IPS DF 6.9 (cell line): ENCODE measurements at regions not wholly inside any gene's neighbourhood (a gene's known extent, or its start where the extent isn't known, plus 50 kb on each side); places are given as distances from the start of the nearest gene placed in this dataset.

Experiments
- DNase-seq: peaks from one replicate; pipeline ENCODE4 v3.0.0-alpha.2; 2013; ENCODE audit warnings: low read depth, low spot score
- H3K27ac ChIP-seq: one replicate; pipeline ENCODE4 v1.5.1; 2013; ENCODE audit warnings: low read length, control low read depth
- H3K27me3 ChIP-seq: 2 replicates; pipeline ENCODE4 v1.6.1; 2013; ENCODE audit warnings: mild to moderate bottlenecking, low read length; ENCODE audit not compliant: control insufficient read depth, insufficient read depth
- H3K36me3 ChIP-seq: 2 replicates; pipeline ENCODE4 v1.6.1; 2013; ENCODE audit warnings: low read length; ENCODE audit not compliant: control insufficient read depth, insufficient read depth
- H3K4me1 ChIP-seq: 2 replicates; pipeline ENCODE4 v1.6.1; 2013; ENCODE audit warnings: low read length; ENCODE audit not compliant: control insufficient read depth, insufficient read depth
- H3K4me3 ChIP-seq: 2 replicates; pipeline ENCODE4 v1.5.1; 2013; ENCODE audit warnings: mild to moderate bottlenecking, low read length
- H3K9me3 ChIP-seq: 2 replicates; pipeline ENCODE4 v1.6.1; 2013; ENCODE audit warnings: low read length, inconsistent platforms; ENCODE audit not compliant: control insufficient read depth, insufficient read depth
- WGBS: extraction: QIAGEN DNeasy Blood & Tissue Kit; methylation state at CpG from one replicate; pipeline ENCODE4 v1.1.7; 2013; ENCODE audit warnings: mixed read lengths, missing lambda C conversion rate; ENCODE audit not compliant: insufficient read length, insufficient coverage; 5-methylcytosine and 5-hydroxymethylcytosine counted together

DNA sequence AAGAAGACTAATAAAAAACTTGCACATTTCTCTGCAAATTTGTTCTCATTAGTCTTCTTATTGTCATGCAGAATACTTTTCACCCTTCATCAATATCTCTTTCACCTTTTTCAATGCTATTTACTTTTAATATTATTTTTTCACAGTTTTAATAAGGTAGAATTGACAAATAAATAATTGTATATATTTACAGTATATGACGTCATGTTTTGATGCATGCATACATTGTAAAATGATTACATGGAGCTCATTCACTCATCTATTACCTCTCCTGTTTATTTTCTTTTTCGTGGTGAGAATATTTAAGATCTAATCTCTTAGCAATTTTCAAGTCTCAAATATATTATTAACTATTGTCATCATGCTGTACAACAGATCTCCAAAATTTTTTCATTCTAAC is 658.2 kb upstream of the MKI67 start:
- Histone ChIP-seq H3K27me3 (no peaks in the 10 kb centered on the region), H3K36me3 (no peaks in the 10 kb centered on the region), H3K4me1 (no peaks in the 10 kb centered on the region; the same call in 1 of the 2 replicates), H3K27ac (no peak overlapping the region), H3K9me3 (no peaks in the 10 kb centered on the region), H3K4me3 (no peak overlapping the region)
- no CpG with 5 or more reads among the region's 2 CpGs for WGBS
- no peak for DNase-seq

- no CpG with 5 or more reads among the region's 9 CpGs for WGBS
- H3K4me3 ChIP-seq: no peak overlapping the region
- H3K4me1 ChIP-seq: no peaks in the 10 kb centered on the region
- no peaks in the 10 kb centered on the region for H3K9me3 ChIP-seq
- H3K36me3 ChIP-seq: no peaks in the 10 kb centered on the region
- no peaks in the 10 kb centered on the region for H3K27me3 ChIP-seq
- H3K27ac ChIP-seq: no peak overlapping the region
- DNase-seq: no peak
Measured at GRCh38 chr10:128792426-128793140, 666.4 kb upstream of the MKI67 start.

DNA sequence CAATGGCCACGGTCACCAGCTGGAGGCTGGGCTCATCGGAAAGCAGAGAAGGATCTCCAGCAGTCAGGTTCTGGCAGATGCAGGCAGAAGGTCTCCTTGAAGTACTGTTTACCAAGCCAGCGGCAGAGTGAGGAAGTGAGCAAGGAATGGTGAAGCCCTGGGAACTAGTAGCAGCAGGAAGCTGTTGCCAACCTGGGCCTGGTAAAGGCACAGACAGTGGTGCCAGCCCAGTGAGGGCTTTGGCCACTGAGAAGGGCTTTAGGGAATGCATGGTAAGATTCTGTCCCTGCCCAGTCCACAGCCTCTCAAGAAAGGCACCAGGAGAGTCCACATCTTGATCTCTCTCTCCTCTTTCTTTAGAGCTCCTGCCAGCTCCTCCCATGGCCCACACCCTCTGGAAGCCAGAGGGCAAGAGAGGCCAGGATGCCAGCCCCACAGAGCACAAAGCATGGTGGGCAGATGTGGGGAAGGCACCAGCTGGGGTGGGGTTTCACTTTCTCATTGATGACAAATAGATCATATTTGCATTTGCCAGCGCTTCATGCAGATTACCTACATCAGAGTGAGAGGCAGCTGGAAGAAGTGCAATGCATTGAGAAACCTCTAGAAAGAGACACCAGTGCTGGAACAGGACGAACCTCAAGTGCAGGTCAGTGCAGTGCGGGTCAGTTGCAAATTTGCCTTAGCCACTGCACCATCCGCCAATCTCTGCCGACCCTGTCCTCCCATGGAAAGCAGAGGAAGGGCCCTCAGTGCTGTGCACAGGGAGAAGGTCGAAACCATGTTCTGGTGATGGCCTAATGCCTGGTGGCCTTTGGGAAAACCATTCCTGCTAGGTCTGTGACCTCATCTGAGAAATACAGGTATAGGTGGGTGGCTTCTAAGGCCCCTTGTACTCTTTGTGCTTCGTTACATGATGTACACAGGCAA is 667.8 kb upstream of the MKI67 start:
- H3K27me3 ChIP-seq: no peaks in the 10 kb centered on the region
- H3K4me1 ChIP-seq: no peaks in the 10 kb centered on the region
- H3K4me3 ChIP-seq: no peak overlapping the region
- H3K27ac ChIP-seq: no peak overlapping the region
- no peaks in the 10 kb centered on the region for H3K9me3 ChIP-seq
- H3K36me3 ChIP-seq: no peaks in the 10 kb centered on the region
- no CpG with 5 or more reads among the region's 10 CpGs for WGBS
- no peak for DNase-seq

DNA sequence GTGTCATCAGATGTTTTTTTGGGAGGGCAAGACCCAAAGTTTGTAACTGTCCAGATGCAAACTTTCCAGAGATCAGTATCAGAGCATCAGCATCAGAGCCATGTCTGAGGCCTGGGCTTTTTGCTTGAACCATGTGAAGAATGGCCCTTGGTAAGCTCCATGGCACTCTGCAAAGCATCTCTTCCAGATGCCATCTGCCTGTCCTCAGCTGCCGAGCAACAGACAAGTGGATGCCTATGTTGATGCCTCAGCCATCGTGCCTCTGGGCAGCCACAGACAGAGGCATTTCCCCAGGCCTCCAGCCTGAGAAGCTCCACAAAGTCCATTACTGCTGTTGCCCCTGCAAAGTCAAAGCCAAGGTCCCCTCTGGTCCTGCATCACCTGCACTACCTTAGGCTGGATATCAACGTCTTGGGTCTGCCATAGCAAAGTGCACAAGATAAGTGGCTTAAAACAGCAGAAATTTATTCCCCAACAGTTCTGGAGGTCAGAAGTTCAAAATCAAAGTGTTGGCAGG is 670.2 kb upstream of the MKI67 start:
- H3K36me3 ChIP-seq: no peaks in the 10 kb centered on the region
- WGBS: no CpG with 5 or more reads among the region's 3 CpGs
- no peaks in the 10 kb centered on the region for H3K27me3 ChIP-seq
- no peak for DNase-seq
- no peak overlapping the region for H3K4me3 ChIP-seq
- H3K9me3 ChIP-seq: no peaks in the 10 kb centered on the region
- no peaks in the 10 kb centered on the region for H3K4me1 ChIP-seq
- H3K27ac ChIP-seq: no peak overlapping the region

DNA sequence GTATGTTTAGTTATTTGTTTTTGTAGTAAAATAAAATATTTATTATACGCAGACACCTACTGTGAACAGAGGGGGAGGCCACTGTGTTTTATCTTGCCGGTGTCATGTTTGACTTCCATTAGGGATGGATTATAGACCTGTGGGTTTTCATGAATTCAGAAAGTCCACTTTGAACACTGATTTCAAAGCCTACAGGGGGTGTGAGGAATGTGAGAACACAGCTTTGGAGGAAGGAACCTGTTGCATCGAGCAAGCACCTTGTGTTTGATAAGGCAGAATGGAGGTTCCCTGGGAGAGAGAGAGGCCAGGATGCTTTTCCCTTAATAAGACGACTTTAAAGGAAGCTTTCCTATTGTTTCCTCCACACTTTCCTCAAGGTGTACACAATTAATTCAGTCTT is 665.0 kb upstream of the MGMT start:
- no peak for DNase-seq
- H3K36me3 ChIP-seq: no peaks in the 10 kb centered on the region
- no CpG with 5 or more reads among the region's 4 CpGs for WGBS

DNA sequence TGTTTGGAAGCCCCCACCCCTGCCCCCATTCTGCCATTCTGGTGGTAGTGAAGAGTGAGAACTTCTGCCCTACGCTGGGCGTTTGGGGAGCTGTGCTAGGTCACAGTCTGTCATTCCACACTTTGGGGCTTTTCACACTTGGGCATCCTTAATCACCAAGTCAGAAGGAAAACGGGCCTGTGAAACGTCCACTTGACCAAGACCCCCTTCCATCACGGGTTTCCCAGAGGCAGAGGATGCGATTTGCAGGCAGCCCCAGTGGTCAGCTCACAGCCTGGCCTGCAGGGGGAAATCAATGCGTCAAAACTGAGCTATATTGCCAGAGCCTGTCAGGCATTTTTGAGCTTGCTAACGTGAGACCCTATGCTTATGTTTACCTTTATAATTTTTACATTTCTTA is 663.3 kb upstream of the MGMT start:
- H3K36me3 ChIP-seq: no peaks in the 10 kb centered on the region
- H3K27ac ChIP-seq: no peak overlapping the region
- H3K4me3 ChIP-seq: no peak overlapping the region
- no peak for DNase-seq
- H3K4me1 ChIP-seq: peaks cover 4% of the 10 kb centered on the region; the same call in 1 of the 2 replicates
- no peaks in the 10 kb centered on the region for H3K27me3 ChIP-seq
- no peaks in the 10 kb centered on the region for H3K9me3 ChIP-seq
- whole genome bisulfite sequencing: no CpG with 5 or more reads among the region's 8 CpGs

More for the DNA sequence above, 665.0 kb upstream of the MGMT start:
- Histone ChIP-seq H3K27me3 (no peaks in the 10 kb centered on the region), H3K4me3 (no peak overlapping the region), H3K27ac (no peak overlapping the region), H3K4me1 (peaks cover 4% of the 10 kb centered on the region; the same call in 1 of the 2 replicates), H3K9me3 (no peaks in the 10 kb centered on the region)

GRCh38 chr10:128804411-128804810 is 662.6 kb upstream of the MGMT start:
- Histone ChIP-seq H3K27me3 (no peaks in the 10 kb centered on the region), H3K4me3 (no peak overlapping the region), H3K27ac (no peak overlapping the region), H3K4me1 (peaks cover 4% of the 10 kb centered on the region; the same call in 1 of the 2 replicates), H3K36me3 (no peaks in the 10 kb centered on the region), H3K9me3 (no peaks in the 10 kb centered on the region)
- no peak for DNase-seq
- WGBS: no CpG with 5 or more reads among the region's 2 CpGs

GRCh38 chr10:128808921-128809440 is 658.1 kb upstream of the MGMT start:
- WGBS: 100% methylated on average over 1 of the region's 4 CpGs

DNA sequence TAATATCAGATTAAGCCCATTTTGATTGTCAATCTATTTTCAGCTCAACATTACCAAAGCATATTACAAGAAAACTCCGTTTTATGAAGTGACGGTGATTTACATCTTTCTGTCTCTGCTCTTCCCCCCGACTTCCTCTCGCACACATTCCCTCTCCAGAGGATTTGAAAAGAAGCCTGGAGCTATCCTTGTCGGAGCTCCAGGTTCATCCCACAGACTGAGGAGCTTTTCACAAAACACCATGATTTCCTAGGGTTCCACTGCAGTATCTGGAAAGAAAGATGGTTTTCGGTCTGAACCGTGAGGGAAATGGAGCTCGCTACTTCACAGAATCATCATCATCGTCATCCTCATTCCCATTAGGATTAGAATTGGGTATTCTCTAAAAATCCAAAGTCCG is 655.5 kb upstream of the MGMT start:
- H3K9me3 ChIP-seq: no peaks in the 10 kb centered on the region
- no peak for DNase-seq
- no peak overlapping the region for H3K4me3 ChIP-seq
- H3K27ac ChIP-seq: no peak overlapping the region
- WGBS: no CpG with 5 or more reads among the region's 10 CpGs
- no peaks in the 10 kb centered on the region for H3K4me1 ChIP-seq
- no peaks in the 10 kb centered on the region for H3K27me3 ChIP-seq
- no peaks in the 10 kb centered on the region for H3K36me3 ChIP-seq

More at GRCh38 chr10:128808921-128809440, 658.1 kb upstream of the MGMT start:
- H3K9me3 ChIP-seq: no peaks in the 10 kb centered on the region
- H3K27me3 ChIP-seq: no peaks in the 10 kb centered on the region
- no peak overlapping the region for H3K27ac ChIP-seq
- H3K4me1 ChIP-seq: 0 out of 2 replicates have a peak, but pooled peaks cover 2% of the 10 kb centered on the region
- DNase-seq: no peak
- H3K4me3 ChIP-seq: no peak overlapping the region
- no peaks in the 10 kb centered on the region for H3K36me3 ChIP-seq

DNA sequence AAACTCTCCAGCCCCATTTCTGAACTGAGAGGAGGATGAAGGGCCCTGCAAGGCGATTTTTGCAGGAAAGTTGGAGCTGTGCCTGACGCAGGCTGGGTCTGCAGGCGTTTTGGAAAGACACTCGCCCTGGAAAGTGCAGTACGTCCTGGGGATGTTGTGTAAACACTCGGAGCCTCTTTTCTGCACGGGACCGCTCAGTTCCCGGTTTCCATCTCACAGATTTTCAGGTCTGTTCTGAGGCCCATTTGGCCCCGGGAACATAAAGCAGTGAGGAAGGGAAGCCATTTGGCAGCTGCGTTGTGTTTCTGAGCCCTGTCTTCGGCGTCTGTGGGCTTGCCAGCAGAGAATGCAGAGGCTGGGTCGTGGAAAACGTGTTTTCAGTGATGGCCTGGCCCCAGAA is 655.0 kb upstream of the MGMT start:
- H3K4me3 ChIP-seq: no peak overlapping the region
- H3K36me3 ChIP-seq: no peaks in the 10 kb centered on the region
- no peaks in the 10 kb centered on the region for H3K27me3 ChIP-seq
- no peaks in the 10 kb centered on the region for H3K4me1 ChIP-seq
- no peak overlapping the region for H3K27ac ChIP-seq
- DNase-seq: no peak
- no peaks in the 10 kb centered on the region for H3K9me3 ChIP-seq
- no CpG with 5 or more reads among the region's 15 CpGs for WGBS
